ENCODE measurements at regions not wholly inside any gene's neighbourhood (a gene's known extent, or its start where the extent isn't known, plus 50 kb on each side); places are given as distances from the start of the nearest gene placed in this dataset.
A peak's percentile ranks its signal among the peaks of the same experiment; 100 is the strongest.
"Not testable (repeated sequence)": the region's sequence is repeated elsewhere in the genome, so short reads cannot be mapped to it uniquely, and the experiment has no call there.

DNA sequence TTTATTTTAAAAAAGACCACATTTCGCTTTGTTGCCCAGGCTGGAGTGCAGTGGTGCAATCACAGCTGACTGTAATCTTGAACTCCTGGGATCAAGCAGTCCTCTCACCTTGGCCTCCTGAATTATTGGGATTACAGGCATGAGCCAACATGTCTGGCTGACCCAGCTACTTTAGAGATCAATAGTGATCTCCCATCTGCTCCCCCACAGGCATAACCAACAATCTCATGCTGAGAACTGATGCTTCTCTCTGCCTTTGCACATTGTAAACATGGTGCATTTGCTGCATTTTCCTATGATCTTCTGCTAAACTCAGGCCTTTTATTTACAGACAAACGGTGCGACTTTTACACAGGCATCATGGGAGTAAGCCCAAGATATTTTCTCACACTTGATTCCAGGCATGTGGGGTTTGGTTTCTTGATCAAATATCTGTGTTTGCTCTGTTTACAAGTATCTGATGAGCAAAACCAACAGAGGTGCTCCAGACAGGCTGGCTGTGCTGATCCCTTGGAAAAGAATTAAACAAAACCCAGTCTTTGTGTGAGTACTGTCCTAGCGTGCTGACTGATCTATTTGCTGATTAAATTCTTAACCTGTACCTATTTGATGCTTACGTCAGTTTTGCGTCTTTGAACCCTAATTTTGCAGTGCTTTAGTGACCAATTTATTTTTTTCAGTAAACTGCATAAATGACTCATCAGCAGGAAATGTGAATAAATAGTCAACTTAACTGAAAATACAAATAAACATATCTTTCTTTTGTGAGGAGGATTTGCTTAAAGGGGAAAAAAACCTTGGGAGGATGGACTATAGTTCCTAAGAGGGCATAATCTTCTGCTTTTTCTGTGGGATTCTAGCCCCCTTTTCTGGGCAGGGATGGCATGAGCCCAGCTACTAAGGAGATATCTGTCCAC is 191.7 kb upstream of the NR3C1 start:
- TF ChIP-seq, protein P1, sequence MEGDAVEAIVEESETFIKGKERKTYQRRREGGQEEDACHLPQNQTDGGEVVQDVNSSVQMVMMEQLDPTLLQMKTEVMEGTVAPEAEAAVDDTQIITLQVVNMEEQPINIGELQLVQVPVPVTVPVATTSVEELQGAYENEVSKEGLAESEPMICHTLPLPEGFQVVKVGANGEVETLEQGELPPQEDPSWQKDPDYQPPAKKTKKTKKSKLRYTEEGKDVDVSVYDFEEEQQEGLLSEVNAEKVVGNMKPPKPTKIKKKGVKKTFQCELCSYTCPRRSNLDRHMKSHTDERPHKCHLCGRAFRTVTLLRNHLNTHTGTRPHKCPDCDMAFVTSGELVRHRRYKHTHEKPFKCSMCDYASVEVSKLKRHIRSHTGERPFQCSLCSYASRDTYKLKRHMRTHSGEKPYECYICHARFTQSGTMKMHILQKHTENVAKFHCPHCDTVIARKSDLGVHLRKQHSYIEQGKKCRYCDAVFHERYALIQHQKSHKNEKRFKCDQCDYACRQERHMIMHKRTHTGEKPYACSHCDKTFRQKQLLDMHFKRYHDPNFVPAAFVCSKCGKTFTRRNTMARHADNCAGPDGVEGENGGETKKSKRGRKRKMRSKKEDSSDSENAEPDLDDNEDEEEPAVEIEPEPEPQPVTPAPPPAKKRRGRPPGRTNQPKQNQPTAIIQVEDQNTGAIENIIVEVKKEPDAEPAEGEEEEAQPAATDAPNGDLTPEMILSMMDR (IDR thresholded peaks at IDR 0.05; ENCODE audit: insufficient read depth, low read depth, low read length) = no peak
- peak; percentile 69 for DNase-seq (ENCODE audit: low read depth)
- H3K4me3 ChIP-seq (ENCODE audit: low read depth, low read length) = no peak overlapping the region

DNA sequence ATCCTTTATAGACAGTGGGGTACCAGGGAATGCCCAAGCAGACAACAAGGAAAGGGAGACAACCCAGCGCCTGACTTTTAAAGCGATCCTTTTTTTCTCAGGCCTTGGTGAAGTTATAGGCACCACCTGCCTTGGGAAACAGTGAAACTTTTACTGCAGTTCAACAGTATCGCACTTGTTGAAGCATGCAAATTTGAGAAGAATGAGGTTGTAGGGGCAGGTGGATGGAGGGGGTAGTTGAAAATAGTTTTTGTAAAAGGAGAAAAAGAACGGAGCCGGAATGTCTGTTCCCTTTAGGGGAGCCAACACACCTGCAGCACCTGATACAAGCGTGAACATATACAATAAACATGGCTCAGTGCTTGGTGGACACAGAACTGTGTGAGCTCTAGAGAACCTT is 190.2 kb upstream of the NR3C1 start:
- no peak for DNase-seq (ENCODE audit: low read depth)
- H3K4me3 ChIP-seq (ENCODE audit: low read depth, low read length) = no peak overlapping the region
- TF ChIP-seq, protein P1 (IDR thresholded peaks at IDR 0.05; ENCODE audit: insufficient read depth, low read depth, low read length) = no peak

DNA sequence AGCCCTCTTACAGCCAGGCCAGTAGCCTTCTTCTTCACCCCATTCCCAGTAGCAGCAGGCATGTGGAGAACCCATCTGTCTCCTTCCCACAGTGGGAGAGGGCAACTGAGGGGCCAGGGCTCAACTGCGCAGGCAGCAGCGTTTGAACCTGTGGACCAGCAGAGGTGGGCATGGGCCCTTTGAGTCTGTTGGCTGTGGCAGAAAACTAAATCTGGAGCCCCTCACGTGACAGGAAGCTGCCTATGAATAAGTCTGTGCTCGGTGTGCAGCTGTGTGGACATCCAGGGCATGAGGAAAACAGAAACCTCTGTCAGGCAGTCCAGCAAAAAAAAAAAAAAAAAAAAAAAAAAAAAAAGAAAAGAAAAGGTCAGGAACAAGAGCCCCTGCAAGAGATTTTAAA is 189.2 kb upstream of the NR3C1 start:
- TF ChIP-seq, protein P1 (IDR thresholded peaks at IDR 0.05; ENCODE audit: insufficient read depth, low read depth, low read length) = no peak
- DNase-seq (ENCODE audit: low read depth) = peak; percentile 30
- H3K4me3 ChIP-seq (ENCODE audit: low read depth, low read length) = no peak overlapping the region

DNA sequence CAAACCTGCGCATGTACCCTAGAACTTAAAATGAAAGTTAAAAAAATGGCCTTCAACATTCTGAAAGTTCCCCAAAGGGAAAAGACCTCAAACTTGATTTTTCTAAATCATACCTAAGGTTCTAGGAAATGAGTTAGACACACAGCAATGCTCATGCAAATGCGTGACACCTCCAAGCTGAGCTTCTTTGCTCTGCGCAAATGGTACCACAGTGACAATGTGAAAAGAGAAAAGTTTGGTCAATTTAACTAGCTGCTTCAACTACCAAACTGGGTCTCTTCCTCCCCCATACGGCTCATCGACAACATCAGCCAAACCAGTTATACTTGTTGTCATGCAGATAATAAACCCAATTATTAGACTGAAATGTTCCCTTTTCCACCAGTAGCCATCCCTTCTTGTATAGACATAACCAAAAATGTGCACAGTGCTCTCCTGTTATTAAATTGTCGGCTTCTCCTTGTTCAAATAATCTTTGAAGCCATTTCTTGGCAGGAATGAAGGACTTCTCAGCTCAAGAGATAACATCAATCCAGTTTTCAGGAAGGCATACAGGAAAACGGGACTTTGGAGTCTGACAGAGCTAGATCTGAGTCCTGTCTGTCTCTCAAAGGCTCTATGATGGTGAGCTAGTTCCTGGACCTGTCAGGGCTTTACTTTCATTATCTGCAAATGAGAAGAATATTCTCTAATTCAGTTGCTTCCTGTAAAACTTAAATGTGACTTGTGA is 185.6 kb upstream of the NR3C1 start:
- no peak overlapping the region for H3K4me3 ChIP-seq (ENCODE audit: low read depth, low read length)
- TF ChIP-seq, protein P1 (IDR thresholded peaks at IDR 0.05; ENCODE audit: insufficient read depth, low read depth, low read length) = no peak
- DNase-seq (ENCODE audit: low read depth) = no peak

DNA sequence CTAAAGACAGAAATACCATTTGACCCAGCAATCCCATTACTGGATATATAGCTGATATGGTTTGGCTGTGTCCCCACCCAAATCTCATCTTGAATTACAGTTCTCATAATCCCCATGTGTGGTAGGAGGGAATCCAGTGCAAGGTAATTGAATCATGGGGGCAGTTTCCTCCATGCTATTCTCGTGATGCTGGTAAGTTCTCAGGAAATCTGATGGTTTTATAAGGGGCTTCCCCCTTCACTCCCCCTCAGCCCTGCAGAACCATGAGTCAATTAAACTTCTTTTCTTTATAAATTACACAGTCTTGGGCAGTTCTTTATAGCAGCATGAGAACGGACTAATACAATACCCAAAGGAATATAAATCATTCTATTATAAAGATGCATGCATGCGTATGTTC is 184.6 kb upstream of the NR3C1 start:
- H3K4me3 ChIP-seq (ENCODE audit: low read depth, low read length); DNase-seq (ENCODE audit: low read depth): not testable (repeated sequence)

DNA sequence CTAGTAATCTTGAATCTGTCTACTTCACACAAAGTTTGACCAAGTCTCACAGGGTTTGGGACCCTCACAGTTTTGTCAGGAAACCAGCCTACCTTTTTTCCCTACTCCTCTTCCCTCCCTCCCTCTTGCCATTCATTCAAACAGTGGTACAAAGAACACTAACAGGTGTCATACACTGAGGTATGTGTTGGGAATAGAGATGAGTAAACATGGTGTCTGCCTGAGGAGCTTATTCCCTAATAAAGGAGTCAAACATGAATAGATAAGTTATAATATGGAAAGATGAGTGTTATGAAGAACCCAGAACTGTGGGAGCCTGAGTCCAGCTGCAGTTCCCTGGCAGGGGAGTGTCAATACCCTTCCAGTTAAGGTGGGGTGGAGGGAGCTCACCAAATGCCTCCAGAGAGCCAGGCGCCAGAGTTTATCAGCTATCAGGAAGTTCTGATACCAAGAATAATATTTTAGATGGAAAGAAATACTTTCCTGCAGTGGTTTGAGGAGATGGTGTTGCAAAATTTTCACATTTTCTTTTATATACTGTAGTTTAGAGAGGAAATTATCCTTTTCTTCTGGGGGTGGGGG is 183.4 kb upstream of the NR3C1 start:
- DNase-seq (ENCODE audit: low read depth) = no peak
- TF ChIP-seq, protein P1 (IDR thresholded peaks at IDR 0.05; ENCODE audit: insufficient read depth, low read depth, low read length) = no peak
- no peak overlapping the region for H3K4me3 ChIP-seq (ENCODE audit: low read depth, low read length)

DNA sequence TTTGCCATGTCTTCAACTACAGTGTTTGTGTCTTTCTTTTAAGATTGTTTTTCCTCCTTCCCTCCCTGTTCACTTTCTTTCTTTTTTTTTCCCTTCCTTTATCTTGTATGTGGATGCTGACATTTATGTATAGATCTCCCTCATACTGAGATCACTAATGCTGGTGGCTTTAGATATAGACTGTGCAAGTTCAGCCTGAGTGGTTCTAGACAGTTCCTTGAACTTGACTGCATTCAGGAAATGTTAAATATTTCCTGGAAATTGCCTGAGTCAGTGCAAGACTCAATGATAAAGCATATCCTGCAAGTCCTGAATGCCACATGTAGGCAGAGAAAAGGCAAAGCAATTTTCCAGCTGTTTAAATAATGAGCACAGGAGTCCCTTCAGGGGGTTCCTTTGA is 182.5 kb upstream of the NR3C1 start:
- no peak overlapping the region for H3K4me3 ChIP-seq (ENCODE audit: low read depth, low read length)
- TF ChIP-seq, protein P1 (IDR thresholded peaks at IDR 0.05; ENCODE audit: insufficient read depth, low read depth, low read length) = no peak
- DNase-seq (ENCODE audit: low read depth) = no peak

Data from fibroblast of villous mesenchyme (primary cell).